ENCODE measurements at regions not wholly inside any gene's neighbourhood (a gene's known extent, or its start where the extent isn't known, plus 50 kb on each side); places are given as distances from the start of the nearest gene placed in this dataset.

DNA sequence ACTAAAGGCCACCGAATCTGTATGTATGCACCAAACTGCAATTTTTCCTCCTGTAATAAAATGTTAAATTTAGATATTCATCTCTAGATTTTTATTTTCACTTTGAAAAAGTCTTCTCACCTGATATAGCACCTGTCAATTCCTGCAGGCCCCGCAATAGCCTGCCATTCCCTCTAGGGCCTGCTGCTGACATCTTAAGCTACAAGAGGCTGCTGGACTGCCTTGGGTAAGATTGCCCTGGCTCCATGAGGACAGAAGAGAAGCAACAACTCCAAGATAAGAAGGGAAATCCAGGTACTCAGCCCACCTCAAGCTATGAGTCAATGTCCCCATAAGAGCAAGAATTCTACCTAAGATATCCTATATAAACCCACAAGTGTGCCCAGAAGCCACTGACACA lies 230.2 kb upstream of the AGTR2 start:
- Mint-ChIP-seq H3K36me3 (ENCODE audit: insufficient read depth) (peaks cover 51% of the 10 kb centered on the region), H3K4me3 (ENCODE audit: low read depth) (no peak overlapping the region), H3K27ac (no peak overlapping the region), H3K27me3 (no peaks in the 10 kb centered on the region), H3K9me3 (ENCODE audit: low read depth) (peaks cover 23% of the 10 kb centered on the region), H3K4me1 (ENCODE audit: low read depth) (peaks cover 5% of the 10 kb centered on the region)
- TF ChIP-seq CTCF (IDR thresholded peaks at IDR 0.05; ENCODE audit: unreplicated experiment): no peak
- no peak for DNase-seq (ENCODE audit: low spot score, unreplicated experiment)

GRCh38 chrX:115940888-115941332 lies 229.6 kb upstream of the AGTR2 start:
- H3K36me3 Mint-ChIP-seq (ENCODE audit: insufficient read depth): peaks cover 51% of the 10 kb centered on the region
- peak; percentile 28 for TF ChIP-seq CTCF (IDR thresholded peaks at IDR 0.05; ENCODE audit: unreplicated experiment)
- no peak overlapping the region for H3K27ac Mint-ChIP-seq
- H3K4me1 Mint-ChIP-seq (ENCODE audit: low read depth): peaks cover 5% of the 10 kb centered on the region
- H3K4me3 Mint-ChIP-seq (ENCODE audit: low read depth): no peak overlapping the region
- peaks cover 20% of the 10 kb centered on the region for H3K9me3 Mint-ChIP-seq (ENCODE audit: low read depth)
- DNase-seq (ENCODE audit: low spot score, unreplicated experiment): peak; percentile 25
- H3K27me3 Mint-ChIP-seq: no peaks in the 10 kb centered on the region

DNA sequence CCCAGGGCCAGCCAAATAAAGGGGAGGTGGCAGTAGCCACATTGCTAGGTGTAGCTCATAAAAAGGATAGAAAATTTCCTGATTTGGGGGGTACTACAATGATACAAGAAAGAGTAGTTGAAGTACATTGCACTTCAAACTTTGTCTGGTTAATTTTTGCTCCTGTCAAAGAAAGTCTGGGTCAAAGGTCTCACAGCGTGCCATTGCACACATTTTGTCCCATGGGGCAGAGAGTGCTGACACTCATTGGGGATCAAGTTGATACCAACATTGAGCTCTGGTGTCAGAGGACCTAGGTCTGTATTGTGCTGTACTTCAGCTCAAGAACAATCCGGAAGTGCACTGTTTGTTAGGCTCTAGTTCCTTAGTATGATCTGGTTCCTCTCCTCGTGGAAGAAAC lies 229.2 kb upstream of the AGTR2 start:
- no peak for TF ChIP-seq CTCF (IDR thresholded peaks at IDR 0.05; ENCODE audit: unreplicated experiment)
- H3K4me1 Mint-ChIP-seq (ENCODE audit: low read depth): peaks cover 5% of the 10 kb centered on the region
- DNase-seq (ENCODE audit: low spot score, unreplicated experiment): no peak
- H3K4me3 Mint-ChIP-seq (ENCODE audit: low read depth): no peak overlapping the region
- peaks cover 16% of the 10 kb centered on the region for H3K9me3 Mint-ChIP-seq (ENCODE audit: low read depth)
- peak overlapping the region; percentile 72 for H3K27ac Mint-ChIP-seq
- H3K36me3 Mint-ChIP-seq (ENCODE audit: insufficient read depth): peaks cover 47% of the 10 kb centered on the region
- H3K27me3 Mint-ChIP-seq: no peaks in the 10 kb centered on the region

GRCh38 chrX:115946059-115946458 lies 224.5 kb upstream of the AGTR2 start:
- no peaks in the 10 kb centered on the region for H3K27me3 Mint-ChIP-seq
- H3K4me1 Mint-ChIP-seq (ENCODE audit: low read depth): peaks cover 4% of the 10 kb centered on the region
- no peak overlapping the region for H3K27ac Mint-ChIP-seq
- H3K9me3 Mint-ChIP-seq (ENCODE audit: low read depth): peaks cover 3% of the 10 kb centered on the region
- H3K36me3 Mint-ChIP-seq (ENCODE audit: insufficient read depth): peaks cover 32% of the 10 kb centered on the region
- no peak for DNase-seq (ENCODE audit: low spot score, unreplicated experiment)
- no peak overlapping the region for H3K4me3 Mint-ChIP-seq (ENCODE audit: low read depth)
- TF ChIP-seq CTCF (IDR thresholded peaks at IDR 0.05; ENCODE audit: unreplicated experiment): no peak

GRCh38 chrX:115948018-115948923 lies 222.3 kb upstream of the AGTR2 start:
- H3K27ac Mint-ChIP-seq: no peak overlapping the region
- H3K36me3 Mint-ChIP-seq (ENCODE audit: insufficient read depth): peaks cover 26% of the 10 kb centered on the region
- H3K9me3 Mint-ChIP-seq (ENCODE audit: low read depth): peaks cover 5% of the 10 kb centered on the region
- no peaks in the 10 kb centered on the region for H3K27me3 Mint-ChIP-seq
- DNase-seq (ENCODE audit: low spot score, unreplicated experiment): no peak
- H3K4me1 Mint-ChIP-seq (ENCODE audit: low read depth): no peaks in the 10 kb centered on the region
- TF ChIP-seq CTCF (IDR thresholded peaks at IDR 0.05; ENCODE audit: unreplicated experiment): no peak
- H3K4me3 Mint-ChIP-seq (ENCODE audit: low read depth): no peak overlapping the region

Measured in progenitor cell of endocrine pancreas (in vitro differentiated cells).